Stimulated activated CD4-positive, alpha-beta T cell treated with anti-CD3 and anti-CD28 coated beads, Interleukin-12 subunit alpha, Interleukin-12 subunit beta, amount 100 ng/mL, for 4 hours (primary cell): ENCODE measurements at regions not wholly inside any gene's neighbourhood (a gene's known extent, or its start where the extent isn't known, plus 50 kb on each side); places are given as distances from the start of the nearest gene placed in this dataset.
A peak's percentile ranks its signal among the peaks of the same experiment; 100 is the strongest.

Experiments used
- DNase-seq: peaks from one replicate; pipeline ENCODE4 v3.0.0-alpha.2; 2020

DNA sequence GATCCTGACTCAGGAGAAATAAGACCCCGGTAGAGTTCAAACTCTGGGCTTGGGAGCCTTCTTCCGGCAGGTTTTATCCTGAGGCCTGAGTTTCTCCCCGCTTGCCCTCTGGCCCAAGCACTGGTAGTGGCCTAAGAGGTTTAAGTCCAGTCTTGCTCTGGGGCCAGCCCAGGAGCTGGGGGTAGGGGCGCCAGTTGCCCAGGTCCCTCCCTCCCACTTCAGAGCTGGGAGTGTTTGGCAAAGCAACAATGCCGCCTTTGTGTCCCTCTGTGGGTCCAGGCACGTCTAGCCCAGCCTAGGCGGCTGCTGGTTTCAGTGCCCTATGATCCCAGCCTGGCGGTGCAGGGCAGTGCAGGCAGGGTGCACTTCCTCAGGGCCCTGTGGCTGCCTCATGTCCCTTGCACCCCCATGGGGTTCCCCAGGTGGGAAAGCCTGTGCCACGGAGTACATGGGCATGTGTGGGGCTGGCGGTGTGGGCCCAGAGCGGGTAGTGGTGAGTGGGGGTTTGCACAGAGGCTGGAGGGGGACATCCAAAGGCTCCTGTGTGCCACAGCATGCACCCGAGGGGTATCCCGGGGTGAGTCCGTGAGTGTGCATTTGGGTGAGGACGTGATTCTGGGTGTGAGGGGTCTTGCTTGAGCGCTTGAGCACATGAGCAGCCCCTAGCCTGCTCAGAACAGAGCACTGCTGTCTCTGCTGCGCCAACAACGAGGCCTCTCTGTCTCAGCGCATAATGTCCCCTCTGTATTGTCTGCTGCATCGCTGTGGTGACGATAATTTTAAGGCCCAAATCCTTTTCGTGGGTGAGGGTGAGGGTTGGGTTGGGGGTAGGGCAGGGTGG lies 61.7 kb upstream of the PSD2 start:
- DNase-seq = no peak

DNA sequence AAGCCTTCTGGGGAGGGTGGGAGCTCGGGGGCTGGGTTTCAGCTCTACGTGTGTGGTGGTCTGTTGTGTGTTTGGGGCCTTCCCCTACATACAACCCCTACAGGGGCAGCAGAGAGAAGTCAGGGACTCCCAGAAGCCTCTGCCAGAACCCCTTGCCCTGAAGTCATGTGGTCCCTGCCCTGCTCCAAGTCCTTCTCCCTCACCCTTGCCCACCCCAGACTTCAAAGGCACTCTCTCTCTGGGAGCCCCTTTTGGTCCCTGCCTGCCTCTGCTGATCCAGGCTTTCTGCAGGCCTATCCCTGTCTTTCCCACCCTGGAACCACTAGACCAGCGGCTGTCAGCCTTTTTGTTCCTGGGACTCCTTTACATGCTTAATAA lies 61.1 kb upstream of the PSD2 start:
- DNase-seq = no peak

DNA sequence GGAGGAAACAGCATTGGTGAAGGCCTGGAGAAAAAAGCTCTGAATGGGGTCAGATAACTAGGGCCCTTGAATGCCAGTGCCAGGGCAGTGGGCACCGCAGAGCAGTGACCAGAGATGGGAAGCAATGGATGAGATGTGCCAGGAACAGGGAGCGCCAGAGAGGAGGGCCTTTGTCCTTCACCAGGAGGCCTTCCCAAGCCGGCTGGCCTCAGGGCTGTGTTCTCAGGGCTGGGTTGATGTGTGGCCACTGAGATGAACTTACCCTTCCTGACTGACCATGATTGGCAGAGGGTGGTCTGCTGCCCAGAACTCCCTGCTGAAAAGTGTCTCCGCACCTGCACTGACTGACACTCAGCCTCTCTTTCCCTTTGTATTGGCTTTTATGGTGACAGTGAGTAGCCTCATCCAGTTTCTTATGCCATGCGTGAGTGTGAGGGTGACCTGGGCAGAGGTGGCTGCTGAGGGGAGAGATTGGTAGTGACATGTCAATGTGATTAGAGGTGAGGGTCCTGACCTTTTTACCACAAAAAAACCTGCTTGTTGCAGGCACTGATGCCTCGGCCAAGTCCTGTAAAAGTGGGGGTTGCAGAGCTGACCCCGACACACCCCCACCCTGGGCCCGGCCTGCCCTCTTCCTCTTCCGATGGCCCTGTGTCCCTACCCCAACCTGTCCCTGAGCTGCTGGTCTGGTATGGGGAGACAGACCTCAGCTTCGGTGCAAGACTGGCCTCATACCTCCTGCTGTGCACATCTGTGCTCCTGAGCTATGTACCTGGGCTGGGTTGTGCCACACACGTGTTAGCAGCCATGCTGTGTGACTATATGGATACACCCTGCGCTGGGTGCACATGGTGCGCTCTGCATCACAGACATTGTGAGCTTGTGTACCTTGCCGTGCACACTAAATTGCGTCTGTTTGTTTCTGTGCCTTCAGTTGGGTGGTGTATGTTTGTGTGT lies 57.1 kb upstream of the PSD2 start:
- DNase-seq = no peak

DNA sequence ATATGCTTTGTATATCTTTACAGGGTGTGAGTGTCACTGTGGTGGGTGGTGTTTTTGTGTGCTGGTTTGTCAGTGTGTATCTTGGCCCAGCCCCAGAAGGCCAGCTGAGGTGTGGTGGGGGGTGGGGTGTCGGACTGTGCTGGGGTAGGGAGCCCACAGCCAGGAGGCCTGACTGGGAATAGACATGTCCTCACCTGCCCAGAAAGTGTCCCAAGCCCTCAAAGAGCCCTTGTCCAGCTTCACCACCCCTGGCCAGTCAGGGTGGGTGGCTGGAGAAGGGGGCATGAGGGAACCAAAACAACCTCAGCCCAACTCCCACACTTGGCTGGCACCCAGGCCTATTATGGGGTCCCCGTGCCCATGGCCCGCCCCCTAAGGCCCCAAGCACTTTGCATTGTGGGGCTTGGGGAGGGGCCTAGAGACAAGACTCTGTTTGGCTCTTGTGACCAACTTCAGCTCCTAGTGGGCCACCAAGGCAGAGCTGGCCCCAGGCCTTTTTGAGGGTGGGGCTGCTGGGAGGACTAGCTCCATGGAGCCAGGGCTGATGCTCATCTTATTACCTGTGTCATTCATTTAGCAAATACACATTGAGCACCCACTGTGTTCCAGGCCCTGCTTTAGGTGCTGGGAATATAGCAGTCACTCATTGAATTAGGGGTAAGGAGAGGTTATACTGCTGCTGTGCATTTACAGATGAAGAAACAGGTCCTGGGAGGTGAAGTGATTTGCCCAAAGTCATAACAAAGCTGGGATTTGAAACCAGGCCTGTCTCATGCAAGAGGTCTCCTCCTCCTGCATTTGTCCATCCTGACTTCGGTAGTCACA lies 56.2 kb upstream of the PSD2 start:
- no peak for DNase-seq

DNA sequence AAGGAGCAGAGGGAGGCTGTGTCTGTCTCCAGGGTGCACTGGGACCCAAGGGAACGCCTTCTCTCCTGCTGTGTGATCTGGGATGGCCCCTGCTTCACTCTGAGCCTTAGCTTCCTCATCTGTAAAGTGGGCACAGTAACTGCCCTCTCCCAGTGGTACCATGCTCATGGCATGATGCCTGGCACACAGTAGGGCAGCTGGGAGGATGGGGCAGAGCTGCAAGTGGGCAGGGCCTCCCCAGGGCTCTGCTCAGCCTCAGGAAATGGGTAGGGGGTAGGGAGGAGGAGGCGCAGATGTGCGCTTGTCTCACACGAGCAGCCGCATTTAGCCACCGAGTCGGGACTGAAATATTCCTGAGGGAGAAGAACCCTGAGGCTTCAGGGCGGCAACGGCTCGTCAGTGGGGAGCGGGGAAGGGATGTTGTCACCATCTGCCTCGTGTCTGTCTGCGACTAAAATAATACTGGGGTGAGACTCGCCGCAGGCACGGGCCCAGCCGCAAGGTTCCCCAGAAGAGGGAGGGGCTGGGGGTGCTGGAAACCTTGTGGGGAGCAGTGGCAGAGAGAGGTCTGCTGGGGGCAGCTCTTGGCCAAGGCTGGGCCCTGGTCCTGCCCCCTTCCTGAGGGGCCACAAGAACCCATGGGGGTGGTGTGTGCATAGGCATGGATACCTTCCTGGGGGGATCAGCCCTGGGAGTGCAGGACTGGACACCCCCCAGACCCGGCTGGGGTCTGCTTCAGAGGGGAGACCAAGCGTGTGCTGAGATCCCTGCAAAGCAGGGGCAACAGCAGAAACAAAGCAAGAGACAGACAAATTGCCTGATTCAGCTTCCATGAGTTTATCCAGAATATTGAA lies 55.2 kb upstream of the PSD2 start:
- no peak for DNase-seq

DNA sequence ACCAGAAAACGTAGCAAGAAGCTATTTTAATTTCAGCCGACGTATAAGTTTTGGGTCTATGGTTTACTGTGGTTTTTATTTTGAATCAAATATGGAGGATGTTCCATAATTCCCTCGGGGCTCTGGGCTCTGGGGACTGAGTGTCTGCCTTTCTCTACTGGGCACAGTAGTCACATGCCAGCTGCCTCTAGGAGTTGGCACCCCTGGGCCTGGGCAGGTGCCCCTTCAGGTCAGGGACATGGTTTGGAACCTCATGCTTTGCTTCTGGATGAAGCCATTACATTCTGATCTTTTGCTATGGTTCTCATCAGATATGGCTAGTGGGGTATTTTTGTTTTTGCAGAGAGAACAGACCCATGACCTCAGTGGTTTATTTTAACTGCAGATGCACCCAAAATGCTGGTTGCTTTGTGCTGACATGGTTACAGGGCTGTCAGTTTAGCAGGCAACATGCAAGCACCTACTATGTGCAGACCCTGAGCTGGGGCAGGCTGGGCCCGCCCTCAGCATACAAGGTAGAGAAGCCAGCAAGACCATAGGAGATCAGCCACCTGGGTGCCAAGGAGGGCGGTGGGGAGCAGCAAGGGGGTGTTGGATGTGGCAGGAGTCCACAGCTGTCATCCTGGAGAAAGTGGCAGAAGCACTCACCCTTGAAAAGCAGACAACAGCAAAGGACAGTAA lies 54.5 kb upstream of the PSD2 start:
- DNase-seq = no peak

DNA sequence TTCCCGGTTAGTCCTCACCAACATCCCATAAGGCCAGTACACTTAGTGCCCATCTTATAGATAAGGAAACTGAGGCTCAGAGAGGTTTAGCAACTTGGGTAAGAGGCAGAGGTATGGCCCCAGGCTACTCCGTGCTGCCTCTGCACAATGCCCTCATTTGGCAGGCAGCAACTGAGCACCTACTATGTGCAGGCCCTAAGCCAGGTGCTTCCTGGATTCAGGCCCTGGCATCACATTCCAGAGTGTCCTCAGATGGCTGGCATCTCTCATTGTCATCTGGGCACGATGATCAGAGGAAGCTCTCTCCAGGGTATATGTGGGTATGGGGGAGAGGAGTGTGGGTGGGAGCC lies 53.8 kb upstream of the PSD2 start:
- no peak for DNase-seq

DNA sequence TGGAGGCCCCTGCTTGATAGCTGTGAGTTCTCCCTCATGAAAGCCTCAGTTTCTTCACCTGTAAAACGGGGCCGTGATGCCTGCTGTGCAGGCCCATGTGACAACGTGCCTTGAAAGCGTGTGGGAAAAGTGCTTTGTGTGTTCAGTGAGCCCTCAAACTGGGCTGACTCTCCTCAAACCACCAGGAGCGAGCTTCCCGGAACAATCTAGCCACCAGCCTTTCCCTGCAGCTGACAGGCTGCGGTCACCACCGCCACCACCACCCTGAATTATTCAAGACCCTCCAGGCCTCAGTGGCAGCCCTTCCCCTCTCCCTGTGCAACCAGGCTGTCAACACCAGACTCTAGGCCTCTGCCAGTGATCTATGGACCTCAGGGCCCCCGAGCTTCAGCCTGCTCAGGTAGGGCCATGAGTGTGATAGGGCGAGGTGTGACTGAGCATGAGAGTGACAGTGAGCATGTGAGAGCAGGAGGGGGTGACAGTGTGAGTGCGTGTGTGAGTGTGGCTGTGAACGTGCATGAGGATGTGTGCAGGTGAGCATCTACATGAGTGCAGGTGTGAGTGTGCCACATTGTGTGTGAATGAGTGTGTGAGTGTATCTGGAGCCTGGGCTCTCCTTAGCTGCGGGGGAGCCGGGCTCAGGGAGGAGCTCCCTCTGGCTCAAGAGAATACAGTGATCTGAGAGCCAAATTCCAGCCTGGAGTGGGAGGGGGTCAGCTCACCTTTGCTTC lies 53.3 kb upstream of the PSD2 start:
- no peak for DNase-seq

DNA sequence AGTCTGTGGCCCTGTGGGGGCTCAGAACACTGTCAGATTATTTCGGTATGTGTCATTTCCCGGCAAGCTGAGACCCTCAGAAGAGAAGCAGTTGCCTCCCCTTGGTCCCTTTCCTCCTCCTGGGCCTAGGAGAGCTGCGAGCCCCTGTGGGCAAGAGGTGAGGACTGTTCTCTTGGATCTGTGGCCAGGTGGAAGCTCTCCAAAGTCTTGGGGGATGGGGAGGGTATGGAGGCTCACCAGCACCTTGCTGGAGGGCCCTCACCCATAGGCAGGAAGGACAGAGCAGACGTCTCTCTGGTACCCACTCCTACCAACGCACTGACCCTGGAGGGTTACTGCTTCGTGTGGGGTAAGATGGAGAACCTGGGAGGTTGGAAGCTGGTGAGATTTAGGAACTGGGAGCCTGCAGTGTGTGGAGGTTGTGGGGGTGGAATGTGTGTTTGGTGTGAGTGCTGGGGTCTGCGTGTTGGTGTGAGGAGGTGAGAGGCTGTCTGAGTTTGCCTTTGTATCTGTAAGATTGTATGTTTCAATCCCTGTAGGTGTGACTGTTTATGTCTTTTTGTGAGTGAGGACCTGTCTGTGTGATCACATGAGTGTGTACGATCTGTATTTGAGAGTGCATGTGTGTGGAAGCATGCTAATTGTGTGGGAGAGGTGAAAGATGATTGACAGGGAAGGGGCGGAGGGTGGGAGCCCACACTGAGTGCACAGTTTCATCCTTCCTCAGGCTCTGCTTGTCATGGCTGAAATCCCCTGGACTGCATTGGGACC lies 52.4 kb upstream of the PSD2 start:
- DNase-seq = no peak

DNA sequence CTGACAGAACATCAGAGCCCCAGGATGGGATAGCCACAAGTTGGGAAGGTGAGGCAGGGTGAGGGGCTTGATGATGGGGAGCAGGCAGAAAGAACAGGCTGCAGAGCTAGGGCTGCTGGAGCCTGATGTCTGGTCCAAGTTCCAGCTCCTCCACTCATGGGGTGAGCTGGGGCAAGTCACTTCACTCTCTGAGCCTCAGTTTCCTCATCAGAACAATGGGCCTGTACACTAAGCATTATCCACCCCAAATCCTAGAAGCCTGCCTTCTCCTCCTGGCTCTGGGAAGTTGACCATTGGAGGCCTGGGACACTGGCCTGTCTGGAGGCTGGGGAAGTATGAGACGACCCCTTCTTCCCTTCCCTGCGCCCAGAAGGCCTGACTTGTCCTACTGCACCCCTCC lies 51.8 kb upstream of the PSD2 start:
- no peak for DNase-seq

DNA sequence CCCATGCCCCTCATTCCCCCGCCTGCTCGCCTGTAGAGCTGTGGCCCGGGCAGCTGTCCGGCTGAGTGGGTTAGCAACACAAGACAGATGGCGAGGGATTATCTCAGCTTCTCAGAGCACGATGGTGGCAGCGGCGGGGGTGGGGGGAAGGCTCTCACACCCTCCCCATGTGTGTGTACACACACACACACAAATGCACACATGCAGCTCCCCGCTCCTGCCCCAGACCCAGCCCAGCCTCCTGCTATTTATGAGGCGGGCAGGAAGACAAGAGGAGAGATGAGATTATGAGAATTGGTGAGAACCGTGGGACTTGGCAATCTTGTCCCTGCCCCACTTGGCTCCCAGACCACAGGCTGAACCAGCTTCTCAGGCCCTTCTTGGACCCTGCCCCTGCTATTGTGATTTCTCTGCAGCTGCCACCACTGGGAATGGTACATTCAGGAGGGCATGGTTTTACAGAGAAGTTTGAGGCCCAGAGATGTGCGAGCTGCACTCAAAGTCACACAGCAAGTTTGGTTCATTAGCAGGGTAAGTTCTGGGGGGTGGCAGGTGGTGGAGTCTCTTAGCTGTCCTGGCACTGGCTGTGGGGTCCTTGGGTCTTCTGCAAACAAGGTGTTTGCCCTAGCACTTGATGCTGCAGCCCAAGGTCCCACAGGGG lies 51.0 kb upstream of the PSD2 start:
- DNase-seq = no peak

DNA sequence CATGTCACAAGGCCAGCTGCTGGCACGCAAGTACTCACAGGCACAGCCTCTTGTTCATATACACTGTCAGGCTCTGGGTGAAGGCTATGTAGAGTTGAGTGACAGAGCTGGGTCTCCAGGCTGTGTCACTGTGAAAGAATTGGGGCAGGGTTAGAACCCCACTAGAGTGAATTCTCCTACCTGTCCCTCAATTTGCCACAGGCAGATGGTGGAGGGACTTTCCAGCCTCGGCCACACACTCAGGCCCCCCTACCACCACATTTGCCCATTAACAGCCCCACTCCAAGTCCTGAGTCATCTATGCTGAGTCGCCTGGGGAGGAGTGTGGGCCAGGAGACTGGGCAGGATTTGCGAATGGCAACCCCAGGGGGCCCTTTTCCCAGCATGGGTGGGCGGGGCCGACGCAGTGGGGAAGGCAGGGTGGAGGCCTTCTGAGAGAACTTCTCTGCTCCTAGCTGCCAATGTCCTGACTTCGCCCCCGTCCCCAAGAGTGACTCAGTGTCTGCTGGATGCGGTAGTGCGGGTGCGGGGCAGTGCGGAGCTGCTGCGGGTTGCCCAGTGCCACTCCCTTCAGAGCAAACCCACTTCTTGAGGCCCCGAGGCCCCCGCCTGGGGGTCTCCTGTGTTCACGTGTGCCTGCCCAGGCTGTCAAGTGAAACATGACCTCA lies 50.3 kb upstream of the PSD2 start:
- DNase-seq = peak; percentile 13

DNA sequence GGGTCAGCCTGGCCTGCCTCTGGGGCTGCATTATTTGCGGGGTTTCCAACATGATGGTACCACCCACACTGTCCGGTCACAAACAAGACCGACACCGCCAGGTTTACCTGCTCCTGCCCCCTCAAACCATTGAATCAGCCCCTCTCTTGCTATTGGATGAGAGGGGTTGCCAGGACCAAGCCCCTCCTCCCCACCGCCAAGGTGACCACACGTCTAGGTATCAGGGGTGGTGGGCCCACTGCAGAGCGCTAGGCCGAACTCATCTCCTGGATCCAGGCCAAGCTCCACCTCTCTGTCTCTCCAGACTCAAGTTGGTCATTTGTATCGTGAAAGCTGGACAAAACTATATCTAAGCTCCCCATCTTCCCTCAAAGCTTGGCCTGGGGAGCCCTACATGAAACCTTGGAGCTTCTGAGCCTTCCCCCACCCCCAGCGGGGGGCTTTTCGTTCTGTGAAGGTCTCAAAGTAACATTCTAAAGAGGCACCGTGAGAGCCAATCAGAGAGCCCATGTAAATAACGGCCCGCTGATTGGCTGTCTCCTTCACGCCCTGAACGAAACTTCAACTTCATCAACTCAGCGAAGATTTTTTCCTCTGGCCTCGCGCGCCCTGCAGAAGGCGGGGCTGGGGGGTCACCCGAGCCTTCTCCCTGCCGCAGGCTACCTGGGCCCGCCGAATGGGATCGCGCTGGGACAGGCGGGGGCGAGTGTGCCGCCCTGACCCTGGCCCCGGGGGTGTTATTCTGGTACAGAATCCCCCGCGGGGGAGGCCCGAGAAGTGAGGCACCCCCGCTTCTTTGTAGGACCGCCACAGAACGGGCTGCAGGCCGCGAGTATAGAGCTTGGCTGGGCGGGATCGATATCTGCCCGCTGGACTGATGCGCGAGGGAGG lies 49.6 kb upstream of the PSD2 start:
- DNase-seq = peak; percentile 30
